ENCODE measurements at regions not wholly inside any gene's neighbourhood (a gene's known extent, or its start where the extent isn't known, plus 50 kb on each side); places are given as distances from the start of the nearest gene placed in this dataset.
"Not testable (repeated sequence)": the region's sequence is repeated elsewhere in the genome, so short reads cannot be mapped to it uniquely, and the experiment has no call there.

- intact Hi-C loops (cut with DNase I; ENCODE audit: low total_unique reads), result no loop called here
- WGBS, 5 donors, result 79 to 84% (median 83%) methylated on average over 7 of the region's 7 CpGs
- DNase-seq, result no peak
- Histone ChIP-seq H3K27me3 (replicated peaks in 1 of 7) (no peaks in the 10 kb centered on the region), H3K9me3 (peaks cover 0 to 5% (median 0%) of the 10 kb centered on the region in 8 donors), H3K36me3 (no peaks in the 10 kb centered on the region), H3K27ac (no peak overlapping the region), H3K4me3 (no peak overlapping the region), H3K4me1 (no peaks in the 10 kb centered on the region)
- TF ChIP-seq POLR2A (IDR thresholded peaks at IDR 0.05), result no peak
Observed at GRCh38 chr12:127607146-127607725, 659.7 kb upstream of the TMEM132C start.

- H3K4me3 ChIP-seq; DNase-seq; H3K27me3 ChIP-seq (replicated peaks in 1 of 7); H3K36me3 ChIP-seq; intact Hi-C loops (cut with DNase I; ENCODE audit: low total_unique reads); H3K9me3 ChIP-seq; H3K27ac ChIP-seq; H3K4me1 ChIP-seq: not testable (repeated sequence)
- WGBS, 5 donors, result 88 to 92% (median 90%) methylated on average over 7 of the region's 7 CpGs
Observed at GRCh38 chr12:127608359-127608758, 658.6 kb upstream of the TMEM132C start.

GRCh38 chr12:127613056-127613455, 653.9 kb upstream of the TMEM132C start:
- Histone ChIP-seq H3K36me3 (no peaks in the 10 kb centered on the region), H3K4me3 (no peak overlapping the region), H3K4me1 (no peaks in the 10 kb centered on the region), H3K27me3 (replicated peaks in 1 of 7) (no peaks in the 10 kb centered on the region), H3K9me3 (peaks cover 0 to 14% (median under 1%) of the 10 kb centered on the region in 8 donors), H3K27ac (no peak overlapping the region)
- intact Hi-C loops (cut with DNase I; ENCODE audit: low total_unique reads), result no loop called here
- 52 to 83% (median 73%) methylated on average over 4 to 5 of the region's 5 CpGs for WGBS, 5 donors
- no peak for TF ChIP-seq POLR2A (IDR thresholded peaks at IDR 0.05)
- TF ChIP-seq POLR2AphosphoS5 (IDR thresholded peaks at IDR 0.05), result no peak
- TF ChIP-seq CTCF (IDR thresholded peaks at IDR 0.05 in 8 of 11, conservative IDR thresholded peaks at IDR 0.05 in 3 of 11), result no peak
- no peak for DNase-seq

- Histone ChIP-seq H3K4me1 (no peaks in the 10 kb centered on the region), H3K27me3 (replicated peaks in 1 of 7) (no peaks in the 10 kb centered on the region), H3K36me3 (no peaks in the 10 kb centered on the region), H3K9me3 (peaks cover 0 to 27% (median 7%) of the 10 kb centered on the region in 8 donors), H3K27ac (no peak overlapping the region), H3K4me3 (no peak overlapping the region)
- intact Hi-C loops (cut with DNase I; ENCODE audit: low total_unique reads), result no loop called here
- no peak for TF ChIP-seq POLR2AphosphoS5 (IDR thresholded peaks at IDR 0.05)
- 74 to 84% (median 78%) methylated on average over 10 of the region's 10 CpGs for WGBS, 5 donors
- no peak for DNase-seq
Observed at GRCh38 chr12:127619869-127620734, 646.9 kb upstream of the TMEM132C start.

- TF ChIP-seq POLR2A (IDR thresholded peaks at IDR 0.05), result no peak
- peaks cover 0 to 27% (median 7%) of the 10 kb centered on the region in 8 donors for H3K9me3 ChIP-seq
- intact Hi-C loops (cut with DNase I; ENCODE audit: low total_unique reads), result no loop called here
- H3K4me1 ChIP-seq, result no peaks in the 10 kb centered on the region
- DNase-seq, result no peak
- H3K4me3 ChIP-seq, result no peak overlapping the region
- no peaks in the 10 kb centered on the region for H3K36me3 ChIP-seq
- WGBS, 5 donors, result 48 to 66% (median 61%) methylated on average over 2 of the region's 2 CpGs
- H3K27me3 ChIP-seq (replicated peaks in 1 of 7), result no peaks in the 10 kb centered on the region
- H3K27ac ChIP-seq, result no peak overlapping the region
Observed at GRCh38 chr12:127620735-127621355, 646.1 kb upstream of the TMEM132C start.

GRCh38 chr12:127621366-127621765, 645.6 kb upstream of the TMEM132C start:
- Histone ChIP-seq H3K4me1 (no peaks in the 10 kb centered on the region), H3K27me3 (replicated peaks in 1 of 7) (no peaks in the 10 kb centered on the region), H3K4me3 (no peak overlapping the region), H3K36me3 (no peaks in the 10 kb centered on the region), H3K27ac (no peak overlapping the region), H3K9me3 (peaks cover 0 to 27% (median 7%) of the 10 kb centered on the region in 8 donors)
- intact Hi-C loops (cut with DNase I; ENCODE audit: low total_unique reads), result no loop called here
- DNase-seq, result no peak
- WGBS, 5 donors, result 67 to 80% (median 74%) methylated on average over 6 to 9 of the region's 9 CpGs
- TF ChIP-seq CTCF (IDR thresholded peaks at IDR 0.05 in 8 of 11, conservative IDR thresholded peaks at IDR 0.05 in 3 of 11), result no peak
- TF ChIP-seq POLR2AphosphoS5 (IDR thresholded peaks at IDR 0.05), result no peak
- TF ChIP-seq POLR2A (IDR thresholded peaks at IDR 0.05), result no peak
